ENCODE measurements at regions not wholly inside any gene's neighbourhood (a gene's known extent, or its start where the extent isn't known, plus 50 kb on each side); places are given as distances from the start of the nearest gene placed in this dataset.
A peak's percentile ranks its signal among the peaks of the same experiment; 100 is the strongest.

DNA sequence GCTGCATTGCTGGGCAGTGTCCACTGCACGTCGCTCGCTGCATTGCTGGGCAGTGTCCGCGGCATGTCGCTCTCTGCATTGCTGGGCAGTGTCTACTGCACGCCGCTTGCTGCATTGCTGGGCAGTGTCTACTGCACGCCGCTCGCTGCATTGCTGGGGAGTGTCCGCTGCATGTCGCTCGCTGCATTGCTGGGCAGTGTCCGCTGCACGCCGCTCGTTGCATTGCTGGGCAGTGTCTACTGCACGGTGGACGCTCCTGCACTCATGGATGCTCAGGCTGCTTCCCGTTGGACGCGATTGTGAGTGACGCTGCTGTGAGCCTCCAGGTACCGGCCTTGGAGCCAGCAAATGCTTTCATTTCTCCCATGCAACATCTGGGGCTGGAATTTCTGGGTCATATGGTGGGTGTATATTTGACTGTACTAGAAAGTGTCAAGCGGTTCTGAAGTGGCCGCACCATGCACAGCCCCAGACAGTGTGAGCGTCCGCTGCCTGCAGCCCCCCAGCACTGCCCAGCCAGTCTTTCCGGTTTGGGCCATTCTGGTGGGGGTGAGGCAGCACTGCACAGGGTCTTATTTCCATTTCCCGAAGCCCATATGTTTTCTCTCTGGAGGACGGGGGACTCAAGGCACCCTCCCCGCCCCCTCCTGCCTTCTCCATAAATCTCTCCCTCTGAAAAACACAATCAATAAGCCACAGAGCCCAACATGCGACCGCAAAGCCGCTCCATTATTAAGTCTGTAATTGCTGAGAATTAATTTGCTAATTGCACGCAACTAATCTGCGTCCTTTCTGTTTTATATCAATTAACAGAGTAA, 97.4 kb downstream of the YTHDF1 start:
- peak; percentile 47 for ATAC-seq
- TF ChIP-seq, protein P1, sequence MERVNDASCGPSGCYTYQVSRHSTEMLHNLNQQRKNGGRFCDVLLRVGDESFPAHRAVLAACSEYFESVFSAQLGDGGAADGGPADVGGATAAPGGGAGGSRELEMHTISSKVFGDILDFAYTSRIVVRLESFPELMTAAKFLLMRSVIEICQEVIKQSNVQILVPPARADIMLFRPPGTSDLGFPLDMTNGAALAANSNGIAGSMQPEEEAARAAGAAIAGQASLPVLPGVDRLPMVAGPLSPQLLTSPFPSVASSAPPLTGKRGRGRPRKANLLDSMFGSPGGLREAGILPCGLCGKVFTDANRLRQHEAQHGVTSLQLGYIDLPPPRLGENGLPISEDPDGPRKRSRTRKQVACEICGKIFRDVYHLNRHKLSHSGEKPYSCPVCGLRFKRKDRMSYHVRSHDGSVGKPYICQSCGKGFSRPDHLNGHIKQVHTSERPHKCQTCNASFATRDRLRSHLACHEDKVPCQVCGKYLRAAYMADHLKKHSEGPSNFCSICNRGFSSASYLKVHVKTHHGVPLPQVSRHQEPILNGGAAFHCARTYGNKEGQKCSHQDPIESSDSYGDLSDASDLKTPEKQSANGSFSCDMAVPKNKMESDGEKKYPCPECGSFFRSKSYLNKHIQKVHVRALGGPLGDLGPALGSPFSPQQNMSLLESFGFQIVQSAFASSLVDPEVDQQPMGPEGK (CRISPR knock-in tag; IDR thresholded peaks at IDR 0.05; ENCODE audit: borderline replicate concordance) = no peak
- TF ChIP-seq OSR1 (CRISPR knock-in tag; IDR thresholded peaks at IDR 0.05) (no peak), ZNF70 (CRISPR knock-in tag; IDR thresholded peaks at IDR 0.05) (no peak), SNAI2 (CRISPR knock-in tag; IDR thresholded peaks at IDR 0.05) (no peak), ISL1 (CRISPR knock-in tag; IDR thresholded peaks at IDR 0.05) (no peak), ZNF8 (CRISPR knock-in tag; IDR thresholded peaks at IDR 0.05) (no peak), PPARA (CRISPR knock-in tag; IDR thresholded peaks at IDR 0.05; ENCODE audit: borderline replicate concordance) (no peak), CSDC2 (CRISPR knock-in tag; IDR thresholded peaks at IDR 0.05) (no peak), ZNF565 (CRISPR knock-in tag; conservative IDR thresholded peaks at IDR 0.05; ENCODE audit: low read depth) (no peak)
- TF ChIP-seq, protein P2, sequence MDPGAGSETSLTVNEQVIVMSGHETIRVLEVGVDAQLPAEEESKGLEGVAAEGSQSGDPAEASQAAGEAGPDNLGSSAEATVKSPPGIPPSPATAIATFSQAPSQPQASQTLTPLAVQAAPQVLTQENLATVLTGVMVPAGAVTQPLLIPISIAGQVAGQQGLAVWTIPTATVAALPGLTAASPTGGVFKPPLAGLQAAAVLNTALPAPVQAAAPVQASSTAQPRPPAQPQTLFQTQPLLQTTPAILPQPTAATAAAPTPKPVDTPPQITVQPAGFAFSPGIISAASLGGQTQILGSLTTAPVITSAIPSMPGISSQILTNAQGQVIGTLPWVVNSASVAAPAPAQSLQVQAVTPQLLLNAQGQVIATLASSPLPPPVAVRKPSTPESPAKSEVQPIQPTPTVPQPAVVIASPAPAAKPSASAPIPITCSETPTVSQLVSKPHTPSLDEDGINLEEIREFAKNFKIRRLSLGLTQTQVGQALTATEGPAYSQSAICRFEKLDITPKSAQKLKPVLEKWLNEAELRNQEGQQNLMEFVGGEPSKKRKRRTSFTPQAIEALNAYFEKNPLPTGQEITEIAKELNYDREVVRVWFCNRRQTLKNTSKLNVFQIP (CRISPR knock-in tag; IDR thresholded peaks at IDR 0.05; ENCODE audit: borderline replicate concordance, low read depth) = no peak

DNA sequence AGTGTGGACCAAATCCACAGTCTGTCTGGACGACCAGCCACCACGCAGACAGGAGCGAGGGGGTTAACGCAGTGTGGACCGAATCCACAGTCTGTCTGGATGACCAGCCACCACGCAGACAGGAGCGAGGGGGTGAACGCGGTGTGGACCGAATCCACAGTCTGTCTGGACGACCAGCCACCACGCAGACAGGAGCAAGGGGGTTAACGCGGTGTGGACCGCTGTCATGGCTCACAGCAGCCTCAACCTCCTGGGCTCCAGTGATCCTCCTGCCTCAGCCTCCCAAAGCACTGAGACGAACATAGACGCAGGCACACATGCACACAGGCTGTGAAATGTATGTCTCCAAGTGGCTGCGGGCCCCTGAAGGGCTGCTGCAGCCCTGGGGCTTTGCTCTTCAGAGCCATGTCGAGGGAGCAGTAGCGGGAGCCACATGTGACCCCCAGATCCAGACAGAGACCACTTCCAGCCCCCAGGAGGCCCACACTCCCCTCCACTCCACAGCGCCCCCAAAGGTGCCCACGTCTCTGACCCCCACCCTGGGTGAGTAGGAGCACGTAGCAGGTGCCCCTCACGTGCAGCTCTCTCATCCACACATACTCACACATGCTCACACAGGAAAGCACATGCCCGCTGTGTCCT, 98.1 kb downstream of the YTHDF1 start:
- ATAC-seq = no peak
- TF ChIP-seq PPARA (CRISPR knock-in tag; IDR thresholded peaks at IDR 0.05; ENCODE audit: borderline replicate concordance) = no peak
- no peak for TF ChIP-seq BACH2 (CRISPR knock-in tag; IDR thresholded peaks at IDR 0.05; ENCODE audit: borderline replicate concordance)
- TF ChIP-seq, protein P1 (CRISPR knock-in tag; IDR thresholded peaks at IDR 0.05; ENCODE audit: borderline replicate concordance) = no peak
- TF ChIP-seq, protein P3, sequence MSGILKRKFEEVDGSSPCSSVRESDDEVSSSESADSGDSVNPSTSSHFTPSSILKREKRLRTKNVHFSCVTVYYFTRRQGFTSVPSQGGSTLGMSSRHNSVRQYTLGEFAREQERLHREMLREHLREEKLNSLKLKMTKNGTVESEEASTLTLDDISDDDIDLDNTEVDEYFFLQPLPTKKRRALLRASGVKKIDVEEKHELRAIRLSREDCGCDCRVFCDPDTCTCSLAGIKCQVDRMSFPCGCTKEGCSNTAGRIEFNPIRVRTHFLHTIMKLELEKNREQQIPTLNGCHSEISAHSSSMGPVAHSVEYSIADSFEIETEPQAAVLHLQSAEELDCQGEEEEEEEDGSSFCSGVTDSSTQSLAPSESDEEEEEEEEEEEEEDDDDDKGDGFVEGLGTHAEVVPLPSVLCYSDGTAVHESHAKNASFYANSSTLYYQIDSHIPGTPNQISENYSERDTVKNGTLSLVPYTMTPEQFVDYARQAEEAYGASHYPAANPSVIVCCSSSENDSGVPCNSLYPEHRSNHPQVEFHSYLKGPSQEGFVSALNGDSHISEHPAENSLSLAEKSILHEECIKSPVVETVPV (CRISPR knock-in tag; IDR thresholded peaks at IDR 0.05) = no peak
- TF ChIP-seq ISL1 (CRISPR knock-in tag; IDR thresholded peaks at IDR 0.05) = no peak
- no peak for TF ChIP-seq OSR1 (CRISPR knock-in tag; IDR thresholded peaks at IDR 0.05)
- TF ChIP-seq CSDC2 (CRISPR knock-in tag; IDR thresholded peaks at IDR 0.05) = no peak
- TF ChIP-seq ESRRG (CRISPR knock-in tag; IDR thresholded peaks at IDR 0.05) = no peak
- TF ChIP-seq RARB (CRISPR knock-in tag; IDR thresholded peaks at IDR 0.05) = no peak
- no peak for TF ChIP-seq ZC3H10 (CRISPR knock-in tag; IDR thresholded peaks at IDR 0.05)
- TF ChIP-seq GLIS3 (CRISPR knock-in tag; IDR thresholded peaks at IDR 0.05) = no peak
- TF ChIP-seq, protein P4, sequence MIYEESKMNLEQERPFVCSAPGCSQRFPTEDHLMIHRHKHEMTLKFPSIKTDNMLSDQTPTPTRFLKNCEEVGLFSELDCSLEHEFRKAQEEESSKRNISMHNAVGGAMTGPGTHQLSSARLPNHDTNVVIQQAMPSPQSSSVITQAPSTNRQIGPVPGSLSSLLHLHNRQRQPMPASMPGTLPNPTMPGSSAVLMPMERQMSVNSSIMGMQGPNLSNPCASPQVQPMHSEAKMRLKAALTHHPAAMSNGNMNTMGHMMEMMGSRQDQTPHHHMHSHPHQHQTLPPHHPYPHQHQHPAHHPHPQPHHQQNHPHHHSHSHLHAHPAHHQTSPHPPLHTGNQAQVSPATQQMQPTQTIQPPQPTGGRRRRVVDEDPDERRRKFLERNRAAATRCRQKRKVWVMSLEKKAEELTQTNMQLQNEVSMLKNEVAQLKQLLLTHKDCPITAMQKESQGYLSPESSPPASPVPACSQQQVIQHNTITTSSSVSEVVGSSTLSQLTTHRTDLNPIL (CRISPR knock-in tag; IDR thresholded peaks at IDR 0.05; ENCODE audit: low read depth) = no peak
- no peak for TF ChIP-seq ZFP3 (CRISPR knock-in tag; IDR thresholded peaks at IDR 0.05)
- TF ChIP-seq, protein P2 (CRISPR knock-in tag; IDR thresholded peaks at IDR 0.05; ENCODE audit: borderline replicate concordance, low read depth) = no peak
- TF ChIP-seq ZNF70 (CRISPR knock-in tag; IDR thresholded peaks at IDR 0.05) = no peak
- no peak for TF ChIP-seq ARNTL (CRISPR knock-in tag; IDR thresholded peaks at IDR 0.05; ENCODE audit: borderline replicate concordance, low read depth)
- no peak for TF ChIP-seq ZNF8 (CRISPR knock-in tag; IDR thresholded peaks at IDR 0.05)
- TF ChIP-seq, protein P5, sequence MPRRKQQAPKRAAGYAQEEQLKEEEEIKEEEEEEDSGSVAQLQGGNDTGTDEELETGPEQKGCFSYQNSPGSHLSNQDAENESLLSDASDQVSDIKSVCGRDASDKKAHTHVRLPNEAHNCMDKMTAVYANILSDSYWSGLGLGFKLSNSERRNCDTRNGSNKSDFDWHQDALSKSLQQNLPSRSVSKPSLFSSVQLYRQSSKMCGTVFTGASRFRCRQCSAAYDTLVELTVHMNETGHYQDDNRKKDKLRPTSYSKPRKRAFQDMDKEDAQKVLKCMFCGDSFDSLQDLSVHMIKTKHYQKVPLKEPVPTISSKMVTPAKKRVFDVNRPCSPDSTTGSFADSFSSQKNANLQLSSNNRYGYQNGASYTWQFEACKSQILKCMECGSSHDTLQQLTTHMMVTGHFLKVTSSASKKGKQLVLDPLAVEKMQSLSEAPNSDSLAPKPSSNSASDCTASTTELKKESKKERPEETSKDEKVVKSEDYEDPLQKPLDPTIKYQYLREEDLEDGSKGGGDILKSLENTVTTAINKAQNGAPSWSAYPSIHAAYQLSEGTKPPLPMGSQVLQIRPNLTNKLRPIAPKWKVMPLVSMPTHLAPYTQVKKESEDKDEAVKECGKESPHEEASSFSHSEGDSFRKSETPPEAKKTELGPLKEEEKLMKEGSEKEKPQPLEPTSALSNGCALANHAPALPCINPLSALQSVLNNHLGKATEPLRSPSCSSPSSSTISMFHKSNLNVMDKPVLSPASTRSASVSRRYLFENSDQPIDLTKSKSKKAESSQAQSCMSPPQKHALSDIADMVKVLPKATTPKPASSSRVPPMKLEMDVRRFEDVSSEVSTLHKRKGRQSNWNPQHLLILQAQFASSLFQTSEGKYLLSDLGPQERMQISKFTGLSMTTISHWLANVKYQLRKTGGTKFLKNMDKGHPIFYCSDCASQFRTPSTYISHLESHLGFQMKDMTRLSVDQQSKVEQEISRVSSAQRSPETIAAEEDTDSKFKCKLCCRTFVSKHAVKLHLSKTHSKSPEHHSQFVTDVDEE (CRISPR knock-in tag; IDR thresholded peaks at IDR 0.05) = no peak

All from SK-N-SH treated with all-trans-retinoic acid at 6 μM for 48 hours (cell line).